HG03432 (cell line): ENCODE measurements at regions not wholly inside any gene's neighbourhood (a gene's known extent, or its start where the extent isn't known, plus 50 kb on each side); places are given as distances from the start of the nearest gene placed in this dataset.
A peak's percentile ranks its signal among the peaks of the same experiment; 100 is the strongest.
"Not testable (repeated sequence)": the region's sequence is repeated elsewhere in the genome, so short reads cannot be mapped to it uniquely, and the experiment has no call there.

ENCODE experiments used
- ATAC-seq: cut with Tn5 transposase; IDR thresholded peaks from one replicate; pipeline ENCODE4 v1.9.1; 2021; ENCODE audit warnings: mild to moderate bottlenecking, moderate library complexity; ENCODE audit not compliant: unreplicated experiment

GRCh38 chrY:25152322-25152721 lies 100.4 kb upstream of the BPY2C start:
- ATAC-seq, result not testable (repeated sequence)

GRCh38 chrY:25148007-25148406 lies 96.1 kb upstream of the BPY2C start:
- peak; percentile 99 for ATAC-seq

- ATAC-seq, result not testable (repeated sequence)
These were observed 80.4 kb upstream of the BPY2C start for GRCh38 chrY:25132139-25132849.

GRCh38 chrY:25120897-25121296 lies 69.0 kb upstream of the BPY2C start:
- ATAC-seq, result not testable (repeated sequence)

GRCh38 chrY:25108180-25108579 lies 56.3 kb upstream of the BPY2C start:
- not testable (repeated sequence) for ATAC-seq
